ENCODE measurements at regions not wholly inside any gene's neighbourhood (a gene's known extent, or its start where the extent isn't known, plus 50 kb on each side); places are given as distances from the start of the nearest gene placed in this dataset.

DNA sequence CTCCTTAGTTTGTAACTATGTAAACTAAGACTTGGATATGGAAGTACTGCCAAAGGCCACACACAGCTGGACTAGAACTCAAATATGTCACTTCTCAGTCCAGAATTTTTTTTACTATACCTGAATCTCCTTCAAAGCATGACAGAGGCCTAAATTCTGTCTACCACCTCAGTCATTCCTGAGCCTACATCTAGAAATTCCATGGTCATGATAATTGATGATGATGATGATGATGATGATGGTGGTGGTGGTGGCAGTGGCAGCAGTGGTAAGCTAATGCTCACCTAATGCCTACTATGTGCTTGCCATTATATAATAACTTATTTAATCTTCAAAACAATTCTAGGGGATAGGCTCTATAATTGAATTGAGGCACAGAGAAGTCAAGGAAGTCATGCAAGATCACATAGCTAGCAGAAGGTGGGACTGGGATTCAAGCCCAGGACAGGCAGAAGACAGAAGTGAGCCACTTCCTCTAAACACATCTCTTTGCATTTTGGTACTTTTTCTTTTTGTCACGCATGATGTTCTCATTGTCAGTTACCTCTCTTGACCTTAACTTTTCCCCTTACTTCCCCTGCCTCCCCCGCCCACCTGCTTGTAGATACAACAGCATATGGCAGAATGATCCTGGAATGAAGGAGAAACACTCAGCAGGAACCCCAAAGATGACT, 539.3 kb downstream of the TNS1 start:
- Histone ChIP-seq H3K9me3 (ENCODE audit: control insufficient read depth, insufficient read depth, low read length) (no peaks in the 10 kb centered on the region), H3K27me3 (ENCODE audit: control insufficient read depth, insufficient read depth, low read length) (no peaks in the 10 kb centered on the region), H3K27ac (ENCODE audit: low read depth, low read length) (no peak overlapping the region), H3K4me3 (ENCODE audit: low read depth, low read length) (no peak overlapping the region), H3K4me1 (ENCODE audit: control insufficient read depth, insufficient read depth, low read length) (no peaks in the 10 kb centered on the region), H3K36me3 (ENCODE audit: control insufficient read depth, insufficient read depth, low read length) (no peaks in the 10 kb centered on the region)
- no CpG with 5 or more reads among the region's 2 CpGs for WGBS (ENCODE audit: insufficient coverage)
- no peak for DNase-seq (ENCODE audit: low read depth in 4 of 6, low spot score in 6 of 6)

DNA sequence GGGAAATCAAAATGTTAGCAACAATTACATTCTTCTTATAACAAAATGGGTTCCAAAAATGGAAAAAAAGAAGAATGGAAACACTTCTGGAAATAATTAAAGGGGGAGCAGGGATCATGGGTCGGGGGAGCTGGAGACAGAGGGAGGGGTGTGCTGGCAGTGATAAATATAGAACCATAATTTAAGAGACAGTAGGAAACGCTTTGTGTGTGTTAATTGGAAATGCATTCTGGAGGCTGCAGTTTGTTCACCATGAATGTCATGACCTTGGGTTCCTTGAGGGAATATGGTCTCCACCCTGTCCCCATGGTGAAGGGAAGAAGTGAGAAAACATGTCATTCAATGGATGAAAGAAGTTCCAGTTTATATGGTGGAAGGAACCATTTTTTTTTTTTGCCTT, 540.7 kb downstream of the TNS1 start:
- H3K36me3 ChIP-seq (ENCODE audit: control insufficient read depth, insufficient read depth, low read length), result no peaks in the 10 kb centered on the region
- H3K27ac ChIP-seq (ENCODE audit: low read depth, low read length), result no peak overlapping the region
- H3K27me3 ChIP-seq (ENCODE audit: control insufficient read depth, insufficient read depth, low read length), result no peaks in the 10 kb centered on the region
- H3K4me1 ChIP-seq (ENCODE audit: control insufficient read depth, insufficient read depth, low read length), result no peaks in the 10 kb centered on the region
- no peak overlapping the region for H3K4me3 ChIP-seq (ENCODE audit: low read depth, low read length)
- DNase-seq (ENCODE audit: low read depth in 4 of 6, low spot score in 6 of 6), result peak in 3 of 6 donors; percentile 44 to 79 (median 57)
- WGBS (ENCODE audit: insufficient coverage), result 17% methylated on average over 2 of the region's 2 CpGs
- no peaks in the 10 kb centered on the region for H3K9me3 ChIP-seq (ENCODE audit: control insufficient read depth, insufficient read depth, low read length)

DNA sequence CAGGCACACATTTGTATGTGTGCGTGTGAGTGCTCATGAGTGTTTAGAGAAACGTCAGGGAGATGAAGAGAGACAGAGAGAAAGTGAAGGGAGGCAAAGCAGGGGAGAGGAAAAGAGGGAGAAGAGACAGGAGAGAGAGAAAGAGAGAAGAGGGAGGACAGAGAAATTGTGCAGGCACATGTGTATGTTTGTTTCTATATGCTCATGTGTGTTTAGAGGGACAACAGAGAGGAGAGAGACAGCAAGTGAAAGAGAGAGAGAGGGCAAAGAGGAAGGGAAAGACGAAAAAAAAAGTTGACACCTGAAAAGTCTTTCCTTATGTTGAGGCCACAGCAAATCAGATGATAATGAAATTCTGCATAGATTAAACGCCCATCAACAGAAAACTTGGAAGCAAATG, 541.1 kb downstream of the TNS1 start:
- Histone ChIP-seq H3K4me3 (ENCODE audit: low read depth, low read length) (no peak overlapping the region), H3K4me1 (ENCODE audit: control insufficient read depth, insufficient read depth, low read length) (no peaks in the 10 kb centered on the region), H3K27me3 (ENCODE audit: control insufficient read depth, insufficient read depth, low read length) (no peaks in the 10 kb centered on the region), H3K9me3 (ENCODE audit: control insufficient read depth, insufficient read depth, low read length) (no peaks in the 10 kb centered on the region), H3K36me3 (ENCODE audit: control insufficient read depth, insufficient read depth, low read length) (no peaks in the 10 kb centered on the region), H3K27ac (ENCODE audit: low read depth, low read length) (no peak overlapping the region)
- 47% methylated on average over 2 of the region's 4 CpGs for WGBS (ENCODE audit: insufficient coverage)
- DNase-seq (ENCODE audit: low read depth in 4 of 6, low spot score in 6 of 6), result no peak

DNA sequence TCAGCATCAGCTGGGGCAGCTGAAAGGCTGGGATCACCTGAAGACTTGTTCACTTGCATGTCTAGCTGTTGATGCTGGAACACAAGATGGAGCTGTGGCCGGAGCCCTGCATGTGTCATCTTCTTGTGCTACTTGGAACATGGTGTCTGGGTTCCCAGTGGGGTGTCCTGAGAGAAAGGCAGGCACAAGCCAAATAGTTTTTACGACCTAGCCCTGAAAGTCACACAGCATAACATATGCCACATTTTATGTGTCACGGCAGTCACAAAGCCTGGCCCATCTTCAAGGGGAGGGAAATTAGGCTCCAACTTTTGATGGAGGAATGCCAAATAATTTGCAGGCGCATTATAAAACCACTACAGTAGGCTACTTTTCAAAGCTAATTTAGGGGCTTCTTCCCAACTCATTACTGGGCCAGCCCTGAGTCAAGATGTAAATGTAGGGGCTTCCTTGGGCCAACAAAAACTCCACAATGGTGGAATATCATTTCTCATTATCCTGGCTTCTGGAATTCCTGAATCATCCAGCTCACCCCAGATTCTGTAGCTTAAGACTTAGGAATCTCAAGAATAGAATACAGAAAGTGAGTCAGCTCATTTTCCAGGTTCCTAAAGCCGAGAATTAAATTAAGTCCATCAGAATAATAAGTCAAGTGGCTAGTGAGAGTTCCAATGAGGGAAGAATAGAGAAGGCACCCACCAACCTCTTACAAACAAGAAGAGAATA, 543.0 kb downstream of the TNS1 start:
- 86% methylated on average over 1 of the region's 5 CpGs for WGBS (ENCODE audit: insufficient coverage)
- H3K36me3 ChIP-seq (ENCODE audit: control insufficient read depth, insufficient read depth, low read length), result no peaks in the 10 kb centered on the region
- no peaks in the 10 kb centered on the region for H3K4me1 ChIP-seq (ENCODE audit: control insufficient read depth, insufficient read depth, low read length)
- H3K27ac ChIP-seq (ENCODE audit: low read depth, low read length), result no peak overlapping the region
- no peaks in the 10 kb centered on the region for H3K27me3 ChIP-seq (ENCODE audit: control insufficient read depth, insufficient read depth, low read length)
- DNase-seq (ENCODE audit: low read depth in 4 of 6, low spot score in 6 of 6), result no peak
- H3K9me3 ChIP-seq (ENCODE audit: control insufficient read depth, insufficient read depth, low read length), result no peaks in the 10 kb centered on the region
- H3K4me3 ChIP-seq (ENCODE audit: low read depth, low read length), result no peak overlapping the region

DNA sequence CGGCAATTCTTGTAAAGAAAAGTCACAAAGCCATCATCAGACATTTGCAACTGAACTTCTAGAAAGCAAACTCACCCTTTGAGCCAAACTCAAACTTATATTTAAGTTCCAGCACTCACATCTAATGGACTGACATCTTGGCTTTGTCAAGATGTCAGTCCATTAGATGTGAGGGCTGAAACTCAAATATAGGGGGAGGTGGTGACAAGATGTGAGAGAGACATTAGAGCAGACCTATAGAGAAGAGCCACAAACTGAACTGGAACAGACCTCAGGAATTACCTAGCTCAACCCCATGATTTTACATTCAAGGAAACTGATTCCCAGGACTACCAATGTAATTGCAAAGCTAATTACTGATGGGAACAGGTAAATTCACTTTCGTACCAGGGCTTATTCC, 543.8 kb downstream of the TNS1 start:
- WGBS (ENCODE audit: insufficient coverage), result 78% methylated on average over 1 of the region's 2 CpGs

DNA sequence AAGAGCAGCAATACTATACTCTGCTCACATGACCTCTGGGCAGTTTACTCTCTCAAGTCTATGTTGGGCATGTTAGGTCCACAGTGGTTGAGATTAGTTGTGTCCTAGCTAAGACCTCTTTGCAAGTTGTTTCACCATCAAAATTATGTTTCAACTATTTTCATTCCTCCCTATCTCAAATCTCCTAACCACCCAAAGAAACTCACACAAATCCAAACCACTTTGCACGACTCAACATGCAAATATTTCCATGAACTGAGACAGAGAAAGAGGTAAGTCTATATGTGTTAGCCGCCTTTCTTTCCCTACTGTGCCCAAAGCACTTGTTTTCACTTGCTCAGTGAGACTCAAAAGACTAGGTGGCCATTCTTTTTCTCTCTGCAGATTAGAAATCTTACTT, 546.8 kb downstream of the TNS1 start:
- Histone ChIP-seq H3K4me3 (ENCODE audit: low read depth, low read length) (no peak overlapping the region), H3K4me1 (ENCODE audit: control insufficient read depth, insufficient read depth, low read length) (no peaks in the 10 kb centered on the region), H3K9me3 (ENCODE audit: control insufficient read depth, insufficient read depth, low read length) (no peaks in the 10 kb centered on the region), H3K36me3 (ENCODE audit: control insufficient read depth, insufficient read depth, low read length) (no peaks in the 10 kb centered on the region), H3K27me3 (ENCODE audit: control insufficient read depth, insufficient read depth, low read length) (no peaks in the 10 kb centered on the region), H3K27ac (ENCODE audit: low read depth, low read length) (no peak overlapping the region)
- no CpG with 5 or more reads among the region's 2 CpGs for WGBS (ENCODE audit: insufficient coverage)
- no peak for DNase-seq (ENCODE audit: low read depth in 4 of 6, low spot score in 6 of 6)

More for the DNA sequence above, 543.8 kb downstream of the TNS1 start:
- Histone ChIP-seq H3K36me3 (ENCODE audit: control insufficient read depth, insufficient read depth, low read length) (no peaks in the 10 kb centered on the region), H3K27me3 (ENCODE audit: control insufficient read depth, insufficient read depth, low read length) (no peaks in the 10 kb centered on the region), H3K4me3 (ENCODE audit: low read depth, low read length) (no peak overlapping the region), H3K4me1 (ENCODE audit: control insufficient read depth, insufficient read depth, low read length) (no peaks in the 10 kb centered on the region), H3K27ac (ENCODE audit: low read depth, low read length) (no peak overlapping the region), H3K9me3 (ENCODE audit: control insufficient read depth, insufficient read depth, low read length) (no peaks in the 10 kb centered on the region)
- DNase-seq (ENCODE audit: low read depth in 4 of 6, low spot score in 6 of 6), result no peak

DNA sequence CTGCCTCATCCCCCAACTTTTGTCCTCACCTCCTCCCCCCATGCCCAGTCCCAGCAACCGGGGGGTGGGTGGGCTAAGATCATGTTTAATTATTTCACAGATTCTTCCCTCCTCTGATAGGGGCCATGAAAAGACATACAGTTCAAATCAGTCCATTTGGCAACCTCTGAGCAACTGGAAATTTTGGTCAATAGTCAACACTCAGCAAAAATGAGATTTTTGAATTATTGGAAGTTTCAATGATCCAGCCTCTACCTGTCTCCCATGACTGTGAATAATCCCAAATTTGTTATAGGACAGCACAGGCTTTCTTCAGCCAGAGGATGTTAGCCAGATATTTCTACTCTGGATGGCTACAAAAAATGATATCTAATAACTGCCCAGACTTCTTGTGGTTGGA, 549.9 kb downstream of the TNS1 start:
- peaks cover 4% of the 10 kb centered on the region for H3K4me1 ChIP-seq (ENCODE audit: control insufficient read depth, insufficient read depth, low read length)
- WGBS (ENCODE audit: insufficient coverage), result no CpG with 5 or more reads among the region's 1 CpG
- H3K9me3 ChIP-seq (ENCODE audit: control insufficient read depth, insufficient read depth, low read length), result no peaks in the 10 kb centered on the region
- no peak overlapping the region for H3K27ac ChIP-seq (ENCODE audit: low read depth, low read length)
- H3K36me3 ChIP-seq (ENCODE audit: control insufficient read depth, insufficient read depth, low read length), result no peaks in the 10 kb centered on the region
- no peak overlapping the region for H3K4me3 ChIP-seq (ENCODE audit: low read depth, low read length)
- H3K27me3 ChIP-seq (ENCODE audit: control insufficient read depth, insufficient read depth, low read length), result no peaks in the 10 kb centered on the region
- DNase-seq (ENCODE audit: low read depth in 4 of 6, low spot score in 6 of 6), result no peak

DNA sequence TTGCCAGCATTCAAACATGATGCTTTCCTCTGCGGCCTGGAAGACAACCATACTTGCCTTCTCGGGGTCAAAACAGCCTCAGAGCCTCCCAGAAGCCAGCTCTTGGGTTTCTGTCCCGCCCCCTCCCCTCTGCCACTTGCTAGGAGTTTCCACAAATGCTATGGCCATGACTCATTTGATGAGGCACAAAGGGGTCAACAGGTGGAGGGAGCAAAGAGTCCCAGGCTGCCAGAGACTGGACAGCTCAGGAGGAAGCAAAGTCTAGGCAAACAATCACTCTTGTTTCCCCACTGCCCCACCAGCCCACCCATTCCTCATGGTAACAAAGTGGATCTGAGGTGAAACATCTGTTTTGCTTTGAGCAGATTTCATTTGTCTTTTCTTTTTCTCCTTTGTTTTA, 551.1 kb downstream of the TNS1 start:
- no peaks in the 10 kb centered on the region for H3K36me3 ChIP-seq (ENCODE audit: control insufficient read depth, insufficient read depth, low read length)
- H3K27me3 ChIP-seq (ENCODE audit: control insufficient read depth, insufficient read depth, low read length), result no peaks in the 10 kb centered on the region
- DNase-seq (ENCODE audit: low read depth in 4 of 6, low spot score in 6 of 6), result no peak
- no peak overlapping the region for H3K4me3 ChIP-seq (ENCODE audit: low read depth, low read length)
- H3K27ac ChIP-seq (ENCODE audit: low read depth, low read length), result no peak overlapping the region
- peaks cover 4% of the 10 kb centered on the region for H3K4me1 ChIP-seq (ENCODE audit: control insufficient read depth, insufficient read depth, low read length)
- WGBS (ENCODE audit: insufficient coverage), result 89% methylated on average over 3 of the region's 3 CpGs
- no peaks in the 10 kb centered on the region for H3K9me3 ChIP-seq (ENCODE audit: control insufficient read depth, insufficient read depth, low read length)

DNA sequence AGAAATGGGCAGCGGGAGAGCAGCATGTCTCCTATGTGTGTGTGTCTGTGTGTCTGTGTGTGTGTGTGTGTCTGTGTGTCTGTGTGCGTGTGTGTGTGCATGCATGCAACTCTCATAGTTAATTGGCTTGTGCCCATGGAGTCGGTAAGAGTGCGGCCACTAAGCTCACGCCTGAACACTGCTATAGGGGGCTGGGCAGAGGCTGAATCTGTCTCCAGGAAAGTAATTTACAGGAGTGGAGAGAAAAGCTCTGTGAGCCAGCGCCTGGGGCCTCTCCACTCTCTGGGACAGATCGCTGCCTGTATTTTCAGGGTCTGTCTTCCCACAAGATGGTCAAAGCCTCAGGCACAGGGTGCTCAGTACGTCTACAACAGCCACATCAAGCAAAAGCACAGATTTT, 553.4 kb downstream of the TNS1 start:
- WGBS (ENCODE audit: insufficient coverage), result 38% methylated on average over 6 of the region's 8 CpGs
- no peaks in the 10 kb centered on the region for H3K36me3 ChIP-seq (ENCODE audit: control insufficient read depth, insufficient read depth, low read length)
- DNase-seq (ENCODE audit: low read depth in 4 of 6, low spot score in 6 of 6), result peak in 2 of 6 donors; percentile 28 to 75
- no peaks in the 10 kb centered on the region for H3K9me3 ChIP-seq (ENCODE audit: control insufficient read depth, insufficient read depth, low read length)
- H3K4me1 ChIP-seq (ENCODE audit: control insufficient read depth, insufficient read depth, low read length), result peaks cover 4% of the 10 kb centered on the region
- H3K4me3 ChIP-seq (ENCODE audit: low read depth, low read length), result no peak overlapping the region
- H3K27ac ChIP-seq (ENCODE audit: low read depth, low read length), result no peak overlapping the region
- no peaks in the 10 kb centered on the region for H3K27me3 ChIP-seq (ENCODE audit: control insufficient read depth, insufficient read depth, low read length)

DNA sequence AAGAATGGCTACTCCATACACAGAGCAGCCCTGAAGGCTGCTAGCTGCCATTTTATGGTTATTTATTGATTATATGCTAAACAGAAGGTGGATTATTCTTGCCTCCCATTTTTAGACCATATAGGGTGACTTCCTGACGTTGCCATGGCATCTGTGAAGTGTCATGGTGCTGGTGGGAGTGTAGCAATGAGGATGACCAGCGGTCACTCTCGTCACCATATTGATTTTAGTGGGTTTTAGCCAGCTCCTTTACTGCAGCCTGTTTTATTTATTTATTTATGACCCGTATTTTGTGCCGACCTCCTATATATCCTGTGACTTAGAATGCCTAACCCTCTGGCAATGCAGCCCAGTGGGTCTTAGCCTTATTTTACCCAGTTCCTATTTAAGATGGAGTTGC, 553.9 kb downstream of the TNS1 start:
- no peaks in the 10 kb centered on the region for H3K36me3 ChIP-seq (ENCODE audit: control insufficient read depth, insufficient read depth, low read length)

More for the DNA sequence above, 553.9 kb downstream of the TNS1 start:
- no peak overlapping the region for H3K27ac ChIP-seq (ENCODE audit: low read depth, low read length)
- no peaks in the 10 kb centered on the region for H3K27me3 ChIP-seq (ENCODE audit: control insufficient read depth, insufficient read depth, low read length)
- no CpG with 5 or more reads among the region's 5 CpGs for WGBS (ENCODE audit: insufficient coverage)
- no peak for DNase-seq (ENCODE audit: low read depth in 4 of 6, low spot score in 6 of 6)
- H3K9me3 ChIP-seq (ENCODE audit: control insufficient read depth, insufficient read depth, low read length), result no peaks in the 10 kb centered on the region
- H3K4me1 ChIP-seq (ENCODE audit: control insufficient read depth, insufficient read depth, low read length), result peaks cover 4% of the 10 kb centered on the region
- H3K4me3 ChIP-seq (ENCODE audit: low read depth, low read length), result no peak overlapping the region

Data from spinal cord (tissue), 9 donors.